HL-60 (cell line): ENCODE measurements at regions not wholly inside any gene's neighbourhood (a gene's known extent, or its start where the extent isn't known, plus 50 kb on each side); places are given as distances from the start of the nearest gene placed in this dataset.

Experiments
- GABPA ChIP-seq: IDR thresholded peaks from 2 replicates; pipeline ENCODE4 v1.6.1; 2012; ENCODE audit warnings: low read depth
- POLR2AphosphoS5 ChIP-seq: IDR thresholded peaks from 2 replicates; pipeline ENCODE4 v1.6.1; 2012; ENCODE audit warnings: low read depth
- SPI1 ChIP-seq: IDR thresholded peaks from 2 replicates; pipeline ENCODE4 v1.6.1; 2012; ENCODE audit warnings: low read depth, mild to moderate bottlenecking, borderline replicate concordance
- TF ChIP-seq, protein P1 (sequence below): IDR thresholded peaks from one replicate; pipeline ENCODE4 v1.5.1; 2011; ENCODE audit warnings: low read length, control low read depth, inconsistent platforms; ENCODE audit not compliant: insufficient read depth
- TF ChIP-seq, protein P2 (sequence below): IDR thresholded peaks from 2 replicates; pipeline ENCODE4 v1.6.1; 2012; ENCODE audit warnings: low read depth; ENCODE audit not compliant: insufficient replicate concordance

DNA sequence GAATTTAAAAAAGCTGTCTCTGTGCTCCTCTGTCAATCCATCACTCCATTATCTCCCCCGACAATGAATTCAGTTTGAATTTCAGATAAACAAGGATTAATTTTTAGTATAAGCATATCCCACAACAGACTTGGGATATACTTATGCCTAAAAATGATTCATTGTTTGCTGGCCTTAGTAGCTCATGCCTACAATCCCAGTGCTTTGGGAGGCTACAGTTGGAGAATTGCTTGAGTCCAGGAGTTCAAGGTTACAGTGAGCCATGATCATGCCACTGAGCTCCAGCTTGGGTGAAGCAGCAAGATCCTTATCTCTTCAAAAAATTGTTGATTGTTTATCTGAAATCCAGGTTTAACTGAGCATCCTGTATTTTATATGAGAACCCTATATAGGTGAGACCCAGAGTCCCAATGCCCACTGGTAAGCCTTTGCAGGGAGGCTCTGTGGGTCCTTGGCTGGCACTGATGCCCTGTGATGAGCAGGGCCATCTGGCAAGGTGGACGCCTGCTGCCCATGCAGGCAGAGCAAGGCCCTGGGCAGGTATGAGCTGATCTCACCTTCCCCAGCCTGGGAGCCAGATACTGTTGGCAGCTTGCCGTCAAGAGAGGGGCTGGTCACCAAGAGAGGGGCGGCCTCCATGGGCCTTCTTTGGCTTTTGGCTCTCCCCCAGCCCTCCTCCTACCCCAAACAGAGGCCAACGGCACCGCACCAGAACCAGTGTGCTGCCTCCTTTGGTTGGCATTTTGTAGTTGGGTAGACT, 158.7 kb downstream of the SEC14L1 start:
- TF ChIP-seq, protein P1, sequence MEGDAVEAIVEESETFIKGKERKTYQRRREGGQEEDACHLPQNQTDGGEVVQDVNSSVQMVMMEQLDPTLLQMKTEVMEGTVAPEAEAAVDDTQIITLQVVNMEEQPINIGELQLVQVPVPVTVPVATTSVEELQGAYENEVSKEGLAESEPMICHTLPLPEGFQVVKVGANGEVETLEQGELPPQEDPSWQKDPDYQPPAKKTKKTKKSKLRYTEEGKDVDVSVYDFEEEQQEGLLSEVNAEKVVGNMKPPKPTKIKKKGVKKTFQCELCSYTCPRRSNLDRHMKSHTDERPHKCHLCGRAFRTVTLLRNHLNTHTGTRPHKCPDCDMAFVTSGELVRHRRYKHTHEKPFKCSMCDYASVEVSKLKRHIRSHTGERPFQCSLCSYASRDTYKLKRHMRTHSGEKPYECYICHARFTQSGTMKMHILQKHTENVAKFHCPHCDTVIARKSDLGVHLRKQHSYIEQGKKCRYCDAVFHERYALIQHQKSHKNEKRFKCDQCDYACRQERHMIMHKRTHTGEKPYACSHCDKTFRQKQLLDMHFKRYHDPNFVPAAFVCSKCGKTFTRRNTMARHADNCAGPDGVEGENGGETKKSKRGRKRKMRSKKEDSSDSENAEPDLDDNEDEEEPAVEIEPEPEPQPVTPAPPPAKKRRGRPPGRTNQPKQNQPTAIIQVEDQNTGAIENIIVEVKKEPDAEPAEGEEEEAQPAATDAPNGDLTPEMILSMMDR: no peak
- TF ChIP-seq GABPA (no peak), SPI1 (no peak), POLR2AphosphoS5 (no peak)
- TF ChIP-seq, protein P2, sequence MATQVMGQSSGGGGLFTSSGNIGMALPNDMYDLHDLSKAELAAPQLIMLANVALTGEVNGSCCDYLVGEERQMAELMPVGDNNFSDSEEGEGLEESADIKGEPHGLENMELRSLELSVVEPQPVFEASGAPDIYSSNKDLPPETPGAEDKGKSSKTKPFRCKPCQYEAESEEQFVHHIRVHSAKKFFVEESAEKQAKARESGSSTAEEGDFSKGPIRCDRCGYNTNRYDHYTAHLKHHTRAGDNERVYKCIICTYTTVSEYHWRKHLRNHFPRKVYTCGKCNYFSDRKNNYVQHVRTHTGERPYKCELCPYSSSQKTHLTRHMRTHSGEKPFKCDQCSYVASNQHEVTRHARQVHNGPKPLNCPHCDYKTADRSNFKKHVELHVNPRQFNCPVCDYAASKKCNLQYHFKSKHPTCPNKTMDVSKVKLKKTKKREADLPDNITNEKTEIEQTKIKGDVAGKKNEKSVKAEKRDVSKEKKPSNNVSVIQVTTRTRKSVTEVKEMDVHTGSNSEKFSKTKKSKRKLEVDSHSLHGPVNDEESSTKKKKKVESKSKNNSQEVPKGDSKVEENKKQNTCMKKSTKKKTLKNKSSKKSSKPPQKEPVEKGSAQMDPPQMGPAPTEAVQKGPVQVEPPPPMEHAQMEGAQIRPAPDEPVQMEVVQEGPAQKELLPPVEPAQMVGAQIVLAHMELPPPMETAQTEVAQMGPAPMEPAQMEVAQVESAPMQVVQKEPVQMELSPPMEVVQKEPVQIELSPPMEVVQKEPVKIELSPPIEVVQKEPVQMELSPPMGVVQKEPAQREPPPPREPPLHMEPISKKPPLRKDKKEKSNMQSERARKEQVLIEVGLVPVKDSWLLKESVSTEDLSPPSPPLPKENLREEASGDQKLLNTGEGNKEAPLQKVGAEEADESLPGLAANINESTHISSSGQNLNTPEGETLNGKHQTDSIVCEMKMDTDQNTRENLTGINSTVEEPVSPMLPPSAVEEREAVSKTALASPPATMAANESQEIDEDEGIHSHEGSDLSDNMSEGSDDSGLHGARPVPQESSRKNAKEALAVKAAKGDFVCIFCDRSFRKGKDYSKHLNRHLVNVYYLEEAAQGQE: no peak
